Loucy (cell line): ENCODE measurements at regions not wholly inside any gene's neighbourhood (a gene's known extent, or its start where the extent isn't known, plus 50 kb on each side); places are given as distances from the start of the nearest gene placed in this dataset.
A peak's percentile ranks its signal among the peaks of the same experiment; 100 is the strongest.

ENCODE experiments used
- H2AFZ ChIP-seq: fragments of 200-600 bp; sonication (generic); 2 replicates; pipeline ENCODE4 v1.6.0; 2016; ENCODE audit warnings: antibody characterized with exemption, mild to moderate bottlenecking, low read length, moderate library complexity
- H3F3A ChIP-seq: fragments of 200-600 bp; 2 replicates; pipeline ENCODE4 v1.6.0; 2016; ENCODE audit warnings: antibody characterized with exemption, low read depth, mild to moderate bottlenecking
- H3K27me3 ChIP-seq: fragments of 200-600 bp; sonication (generic); 2 replicates; pipeline ENCODE4 v1.6.1; 2014; ENCODE audit warnings: low read length, mild to moderate bottlenecking; ENCODE audit not compliant: insufficient read depth, poor library complexity, severe bottlenecking
- H3K36me3 ChIP-seq: fragments of 200-600 bp; sonication (generic); 2 replicates; pipeline ENCODE4 v1.6.1; 2016; ENCODE audit warnings: low read length; ENCODE audit not compliant: insufficient read depth
- H3K4me1 ChIP-seq: fragments of 200-600 bp; sonication (generic); 2 replicates; pipeline ENCODE4 v1.5.1; 2014; ENCODE audit warnings: low read length, mild to moderate bottlenecking; ENCODE audit not compliant: insufficient read depth, poor library complexity, severe bottlenecking
- H3K4me2 ChIP-seq: fragments of 200-600 bp; sonication (generic); 2 replicates; pipeline ENCODE4 v1.6.0; 2014; ENCODE audit warnings: antibody characterized with exemption, low read length, low read depth, mild to moderate bottlenecking; ENCODE audit not compliant: poor library complexity, severe bottlenecking
- H3K4me3 ChIP-seq: fragments of 200-600 bp; sonication (generic); 2 replicates; pipeline ENCODE4 v1.5.1; 2014; ENCODE audit warnings: low read length, mild to moderate bottlenecking, mixed read lengths; ENCODE audit not compliant: poor library complexity, severe bottlenecking
- H3K79me2 ChIP-seq: fragments of 200-600 bp; sonication (generic); 2 replicates; pipeline ENCODE4 v1.6.1; 2014; ENCODE audit warnings: low read length; ENCODE audit not compliant: insufficient read depth
- H3K9ac ChIP-seq: fragments of 200-600 bp; sonication (generic); 2 replicates; pipeline ENCODE4 v1.6.0; 2014; ENCODE audit warnings: mild to moderate bottlenecking, low read depth, low read length, moderate library complexity; ENCODE audit not compliant: poor library complexity, severe bottlenecking
- H3K9me2 ChIP-seq: fragments of 200-600 bp; sonication (generic); replicated peaks from 2 replicates; pipeline ENCODE4 v1.6.1; 2016; ENCODE audit warnings: low read depth, low read length, mixed read lengths
- H3K9me3 ChIP-seq: fragments of 200-600 bp; sonication (generic); 2 replicates; pipeline ENCODE4 v1.6.1; 2014; ENCODE audit warnings: mild to moderate bottlenecking, antibody characterized with exemption, low read length, low read depth; ENCODE audit not compliant: insufficient read depth
- H4K20me1 ChIP-seq: fragments of 200-600 bp; sonication (generic); 2 replicates; pipeline ENCODE4 v1.6.0; 2014; ENCODE audit warnings: antibody characterized with exemption, low read length, mild to moderate bottlenecking; ENCODE audit not compliant: insufficient read depth, poor library complexity, severe bottlenecking
- CTCF ChIP-seq: fragments of 200-600 bp; sonication (generic); conservative IDR thresholded peaks from 2 replicates; pipeline ENCODE4 v1.5.1; 2014; ENCODE audit warnings: mild to moderate bottlenecking, antibody characterized with exemption, low read length
- EZH2phosphoT487 ChIP-seq: fragments of 200-600 bp; IDR thresholded peaks from 2 replicates; pipeline ENCODE4 v1.6.1; 2018; ENCODE audit warnings: antibody characterized with exemption, mild to moderate bottlenecking, moderate library complexity, borderline replicate concordance

- Histone ChIP-seq H3K4me2 (peak overlapping the region; percentile 51), H3K4me1 (peaks cover 22% of the 10 kb centered on the region), H3K4me3 (peak overlapping the region; percentile 44), H3K79me2 (no peaks in the 10 kb centered on the region), H4K20me1 (no peaks in the 10 kb centered on the region), H3K27me3 (peaks cover 24% of the 10 kb centered on the region), H3K9ac (no peak overlapping the region), H3F3A (no peaks in the 10 kb centered on the region), H3K9me3 (no peaks in the 10 kb centered on the region), H3K9me2 (no peaks in the 10 kb centered on the region), H2AFZ (no peak overlapping the region), H3K36me3 (no peaks in the 10 kb centered on the region)
- TF ChIP-seq EZH2phosphoT487: no peak
- peak; percentile 38; the same call in 1 of the 2 replicates for TF ChIP-seq CTCF
Observed at GRCh38 chr14:56002876-56003625, 115.2 kb upstream of the PELI2 start.

GRCh38 chr14:56004323-56004722 lies 113.9 kb upstream of the PELI2 start:
- Histone ChIP-seq H3K9me2 (no peaks in the 10 kb centered on the region), H2AFZ (no peak overlapping the region), H3K27me3 (peaks cover 24% of the 10 kb centered on the region), H3K4me1 (peaks cover 22% of the 10 kb centered on the region), H3K36me3 (no peaks in the 10 kb centered on the region), H4K20me1 (no peaks in the 10 kb centered on the region), H3K9me3 (no peaks in the 10 kb centered on the region), H3K4me2 (peak overlapping the region; percentile 43), H3F3A (no peaks in the 10 kb centered on the region), H3K4me3 (peak overlapping the region; percentile 44), H3K9ac (no peak overlapping the region), H3K79me2 (no peaks in the 10 kb centered on the region)
- TF ChIP-seq CTCF (no peak), EZH2phosphoT487 (no peak)

GRCh38 chr14:56004786-56005185 lies 113.4 kb upstream of the PELI2 start:
- H3F3A ChIP-seq: no peaks in the 10 kb centered on the region
- H2AFZ ChIP-seq: peak overlapping the region; percentile 60; the same call in 1 of the 2 replicates
- no peaks in the 10 kb centered on the region for H3K9me2 ChIP-seq
- no peak overlapping the region for H3K9ac ChIP-seq
- H3K9me3 ChIP-seq: no peaks in the 10 kb centered on the region
- no peaks in the 10 kb centered on the region for H4K20me1 ChIP-seq
- no peaks in the 10 kb centered on the region for H3K36me3 ChIP-seq
- peaks cover 21% of the 10 kb centered on the region for H3K27me3 ChIP-seq
- H3K4me3 ChIP-seq: peak overlapping the region; percentile 44
- no peaks in the 10 kb centered on the region for H3K79me2 ChIP-seq
- H3K4me2 ChIP-seq: peak overlapping the region; percentile 43
- TF ChIP-seq CTCF (no peak), EZH2phosphoT487 (no peak)
- peaks cover 22% of the 10 kb centered on the region for H3K4me1 ChIP-seq
